B cell (primary cell): ENCODE measurements at regions not wholly inside any gene's neighbourhood (a gene's known extent, or its start where the extent isn't known, plus 50 kb on each side); places are given as distances from the start of the nearest gene placed in this dataset.

Experiments used
- ATAC-seq: fragments of 200-7000 bp; cut with Tn5 transposase; one replicate; pipeline ENCODE4 v1.10.0; 2021; ENCODE audit warnings: low read depth, mild to moderate bottlenecking, moderate number of reproducible peaks, moderate library complexity
- CTCF ChIA-PET: fragments of 350-600 bp; sonication (Branson Sonifier 250); formaldehyde crosslinking; loops from one replicate; lab custom pipeline; 2021; ENCODE audit warnings: antibody characterized with exemption, inconsistent platforms; lab: Charles Lee
- POLR2A ChIA-PET: fragments of 350-600 bp; sonication (Branson Sonifier 250); formaldehyde crosslinking; loops from one replicate; lab custom pipeline; 2021; ENCODE audit warnings: antibody characterized with exemption; lab: Charles Lee
- DNase-seq: peaks from one replicate; pipeline ENCODE4 v3.0.0; 2013
- H2AFZ ChIP-seq: 2 replicates; pipeline ENCODE4 v1.6.1; 2012; ENCODE audit warnings: mild to moderate bottlenecking, low read depth, low read length; ENCODE audit not compliant: insufficient read depth, poor library complexity, severe bottlenecking
- H3K27ac ChIP-seq, 2 donors: 1 replicate in 1 of 2; 2 replicates in 1 of 2; pipeline ENCODE4 v1.5.1; 2012 to 2013; ENCODE audit warnings: low read length in 2 of 2, mild to moderate bottlenecking in 2 of 2, moderate library complexity in 1 of 2
- H3K27me3 ChIP-seq, 4 experiments: fragments of 200-600 bp in 1 of 4; sonication (generic) in 1 of 4; replicated peaks in 1 of 4; 1 replicate in 2 of 4; 2 replicates in 2 of 4; pipeline versions ENCODE4 v1.6.1 to v1.7.0; 2013 to 2016; ENCODE audit warnings: low read length in 3 of 4, mild to moderate bottlenecking in 2 of 4, mixed read lengths in 1 of 4, moderate library complexity in 1 of 4; ENCODE audit not compliant: insufficient read depth in 4 of 4, control insufficient read depth in 3 of 4; ENCODE audit errors: control extremely low read depth in 1 of 4
- H3K36me3 ChIP-seq, 2 experiments: replicated peaks in 1 of 2; 1 replicate in 1 of 2; 2 replicates in 1 of 2; pipeline versions ENCODE4 v1.6.1 to v1.7.1; 2013; ENCODE audit warnings: low read length in 1 of 2; ENCODE audit not compliant: insufficient read depth in 2 of 2, control insufficient read depth in 1 of 2; ENCODE audit errors: control extremely low read depth in 1 of 2, extremely low read depth in 1 of 2
- H3K4me1 ChIP-seq, 2 donors: fragments of 200-600 bp in 1 of 2; sonication (generic) in 1 of 2; 1 replicate in 1 of 2; 2 replicates in 1 of 2; pipeline versions ENCODE4 v1.5.1 to v1.6.1; 2013 to 2017; ENCODE audit warnings: low read length in 2 of 2; ENCODE audit not compliant: control insufficient read depth in 2 of 2, insufficient read depth in 2 of 2
- H3K4me2 ChIP-seq: replicated peaks from 2 replicates; pipeline ENCODE3; 2012; ENCODE audit warnings: mild to moderate bottlenecking, low read depth, low read length; ENCODE audit not compliant: poor library complexity, severe bottlenecking
- H3K4me3 ChIP-seq, 5 experiments: fragments of 200-600 bp in 1 of 5; sonication (generic) in 1 of 5; 1 replicate in 3 of 5; 2 replicates in 2 of 5; pipeline versions ENCODE4 v1.5.1 to v1.7.0; 2011 to 2016; ENCODE audit warnings: low read length in 4 of 5, mild to moderate bottlenecking in 4 of 5, low read depth in 2 of 5, control low read depth in 1 of 5, moderate library complexity in 1 of 5; ENCODE audit not compliant: insufficient read depth in 1 of 5; ENCODE audit errors: control extremely low read depth in 1 of 5, extremely low read depth in 1 of 5
- H3K79me2 ChIP-seq: fragments of 200-600 bp; sonication (generic); one replicate; pipeline ENCODE4 v1.6.0; 2016; ENCODE audit warnings: low read length; ENCODE audit not compliant: control insufficient read depth, insufficient read depth
- H3K9ac ChIP-seq: fragments of 200-600 bp; sonication (generic); 2 replicates; pipeline ENCODE4 v1.6.1; 2017; ENCODE audit warnings: mild to moderate bottlenecking, low read length, moderate library complexity
- H3K9me3 ChIP-seq, 3 donors: one replicate each; pipeline versions ENCODE4 v1.6.1 to v1.7.1; 2013; ENCODE audit warnings: low read length in 2 of 3; ENCODE audit not compliant: control insufficient read depth in 2 of 3, insufficient read depth in 1 of 3; ENCODE audit errors: control extremely low read depth in 1 of 3
- H4K20me1 ChIP-seq: 2 replicates; pipeline ENCODE4 v1.6.0; 2012; ENCODE audit warnings: mild to moderate bottlenecking, low read length; ENCODE audit not compliant: insufficient read depth, control insufficient read depth, poor library complexity, severe bottlenecking
- H3K27ac Mint-ChIP-seq: one replicate; pipeline ENCODE4 v1.8.0; 2021; ENCODE audit warnings: mixed read lengths
- H3K27me3 Mint-ChIP-seq: one replicate; pipeline ENCODE4 v1.8.0; 2021; ENCODE audit warnings: mixed read lengths
- H3K4me1 Mint-ChIP-seq: one replicate; pipeline ENCODE4 v1.8.0; 2021; ENCODE audit warnings: mixed read lengths
- H3K4me3 Mint-ChIP-seq: one replicate; pipeline ENCODE4 v1.8.0; 2021; ENCODE audit warnings: mixed read lengths
- H3K9me3 Mint-ChIP-seq: one replicate; pipeline ENCODE4 v1.8.0; 2022; ENCODE audit warnings: mixed read lengths; ENCODE audit not compliant: insufficient read depth
- CTCF ChIP-seq: fragments of 200-600 bp; IDR thresholded peaks from one replicate; pipeline ENCODE4 v1.8.0; 2022; ENCODE audit warnings: antibody characterized with exemption, mild to moderate bottlenecking
- EZH2 ChIP-seq: IDR thresholded peaks from 2 replicates; pipeline ENCODE4 v1.6.1; 2012; ENCODE audit warnings: borderline replicate concordance, low read depth, mild to moderate bottlenecking, moderate library complexity, low read length; ENCODE audit not compliant: insufficient read depth, poor library complexity, severe bottlenecking
- WGBS: methylation state at CpG from one replicate; pipeline ENCODE4 v1.1.5; 2013; ENCODE audit warnings: missing lambda C conversion rate; ENCODE audit not compliant: insufficient coverage; 5-methylcytosine and 5-hydroxymethylcytosine counted together
- intact Hi-C: fragments of 100-400 bp; cut with micrococcal nuclease; formaldehyde crosslinking; loops from one replicate; pipeline ENCODE4 v1.10.0; 2022

DNA sequence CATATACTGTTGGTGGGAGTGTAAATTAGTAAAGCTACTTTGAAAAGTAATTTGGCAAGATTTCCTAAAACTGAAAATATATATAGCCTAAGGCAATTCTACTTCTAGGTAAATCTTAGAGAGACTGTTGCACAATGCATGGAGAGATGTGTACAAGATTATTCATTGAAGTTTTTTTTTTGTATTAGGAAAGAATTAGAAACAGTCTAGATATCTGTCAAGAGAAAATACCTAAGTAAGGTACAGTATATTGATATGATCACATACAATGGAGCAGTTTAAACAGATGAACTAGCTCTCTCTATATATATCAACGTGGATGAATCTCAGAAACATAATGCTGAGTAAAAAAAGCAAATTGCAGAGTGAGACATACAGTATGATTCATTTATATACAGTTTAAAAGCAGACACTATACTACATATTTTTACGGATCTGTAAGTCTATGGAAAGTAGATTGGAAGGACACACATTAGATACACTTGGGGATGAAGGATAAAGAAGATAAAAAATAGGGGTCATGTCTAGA is 59.3 kb upstream of the ACVR1 start:
- no CpG with 5 or more reads among the region's 2 CpGs for WGBS
- intact Hi-C loops, result no loop called here

More for the DNA sequence above, 59.3 kb upstream of the ACVR1 start:
- POLR2A ChIA-PET, result no interaction called here
- no peak for TF ChIP-seq CTCF
- no peak for TF ChIP-seq EZH2
- H3K4me1 Mint-ChIP-seq, result no peaks in the 10 kb centered on the region
- Histone ChIP-seq H3K4me3 (no peak overlapping the region), H3K4me1 (no peaks in the 10 kb centered on the region), H2AFZ (no peak overlapping the region), H3K9ac (no peak overlapping the region), H3K36me3 (no peaks in the 10 kb centered on the region), H3K9me3 (no peaks in the 10 kb centered on the region), H3K27me3 (no peaks in the 10 kb centered on the region), H3K79me2 (no peaks in the 10 kb centered on the region), H3K27ac (no peak overlapping the region), H3K4me2 (no peak overlapping the region), H4K20me1 (no peaks in the 10 kb centered on the region)
- H3K27me3 Mint-ChIP-seq, result peaks cover 6% of the 10 kb centered on the region
- no peaks in the 10 kb centered on the region for H3K9me3 Mint-ChIP-seq
- H3K4me3 Mint-ChIP-seq, result no peak overlapping the region
- ATAC-seq (no peak), DNase-seq (no peak)
- H3K27ac Mint-ChIP-seq, result no peak overlapping the region
- CTCF ChIA-PET, result no interaction called here
